ENCODE measurements at regions not wholly inside any gene's neighbourhood (a gene's known extent, or its start where the extent isn't known, plus 50 kb on each side); places are given as distances from the start of the nearest gene placed in this dataset.

DNA sequence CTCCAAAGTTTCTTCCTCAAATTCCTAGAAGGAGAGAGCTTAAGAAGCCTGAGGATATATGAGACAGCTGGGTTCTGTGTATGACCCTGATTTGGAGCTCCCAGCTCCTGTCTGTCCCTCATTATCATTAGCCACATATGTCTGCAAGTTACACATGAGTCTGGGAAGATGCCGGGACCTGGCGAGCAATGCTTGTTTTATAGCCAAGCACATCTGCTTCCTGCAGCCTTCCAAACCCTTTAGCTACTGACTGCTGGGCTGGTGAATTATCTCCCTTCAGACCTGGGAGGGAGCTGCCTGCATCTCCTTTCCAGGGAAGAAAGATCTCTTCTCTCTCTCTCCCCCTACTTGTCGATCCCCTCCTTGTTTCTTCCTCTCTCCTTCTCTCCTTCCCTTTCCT lies 556.7 kb upstream of the BOD1L1 start:
- TF ChIP-seq, protein P1, sequence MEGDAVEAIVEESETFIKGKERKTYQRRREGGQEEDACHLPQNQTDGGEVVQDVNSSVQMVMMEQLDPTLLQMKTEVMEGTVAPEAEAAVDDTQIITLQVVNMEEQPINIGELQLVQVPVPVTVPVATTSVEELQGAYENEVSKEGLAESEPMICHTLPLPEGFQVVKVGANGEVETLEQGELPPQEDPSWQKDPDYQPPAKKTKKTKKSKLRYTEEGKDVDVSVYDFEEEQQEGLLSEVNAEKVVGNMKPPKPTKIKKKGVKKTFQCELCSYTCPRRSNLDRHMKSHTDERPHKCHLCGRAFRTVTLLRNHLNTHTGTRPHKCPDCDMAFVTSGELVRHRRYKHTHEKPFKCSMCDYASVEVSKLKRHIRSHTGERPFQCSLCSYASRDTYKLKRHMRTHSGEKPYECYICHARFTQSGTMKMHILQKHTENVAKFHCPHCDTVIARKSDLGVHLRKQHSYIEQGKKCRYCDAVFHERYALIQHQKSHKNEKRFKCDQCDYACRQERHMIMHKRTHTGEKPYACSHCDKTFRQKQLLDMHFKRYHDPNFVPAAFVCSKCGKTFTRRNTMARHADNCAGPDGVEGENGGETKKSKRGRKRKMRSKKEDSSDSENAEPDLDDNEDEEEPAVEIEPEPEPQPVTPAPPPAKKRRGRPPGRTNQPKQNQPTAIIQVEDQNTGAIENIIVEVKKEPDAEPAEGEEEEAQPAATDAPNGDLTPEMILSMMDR (conservative IDR thresholded peaks at IDR 0.05; ENCODE audit: low read depth, low read length) = no peak
- TF ChIP-seq EZH2 (IDR thresholded peaks at IDR 0.05; ENCODE audit: low read length, unreplicated experiment) = no peak
- no peak for TF ChIP-seq EZH2phosphoT487 (IDR thresholded peaks at IDR 0.05; ENCODE audit: borderline replicate concordance, low read length)
